Mammary epithelial cell (primary cell): ENCODE measurements at regions not wholly inside any gene's neighbourhood (a gene's known extent, or its start where the extent isn't known, plus 50 kb on each side); places are given as distances from the start of the nearest gene placed in this dataset.

Experiments used
- EZH2 ChIP-seq: IDR thresholded peaks from 2 replicates; pipeline ENCODE4 v1.6.1; 2012; ENCODE audit warnings: low read length, inconsistent platforms, borderline replicate concordance
- TF ChIP-seq, protein P1 (sequence below), 2 donors: IDR thresholded peaks in 1 of 2; conservative IDR thresholded peaks in 1 of 2; 2 replicates each; pipeline ENCODE4 v1.5.1; 2011 to 2012; ENCODE audit warnings: inconsistent platforms in 2 of 2, low read length in 2 of 2, mild to moderate bottlenecking in 2 of 2, control low read depth in 1 of 2, low read depth in 1 of 2; ENCODE audit not compliant: insufficient read depth in 1 of 2; ENCODE audit errors: extremely low read depth in 1 of 2

DNA sequence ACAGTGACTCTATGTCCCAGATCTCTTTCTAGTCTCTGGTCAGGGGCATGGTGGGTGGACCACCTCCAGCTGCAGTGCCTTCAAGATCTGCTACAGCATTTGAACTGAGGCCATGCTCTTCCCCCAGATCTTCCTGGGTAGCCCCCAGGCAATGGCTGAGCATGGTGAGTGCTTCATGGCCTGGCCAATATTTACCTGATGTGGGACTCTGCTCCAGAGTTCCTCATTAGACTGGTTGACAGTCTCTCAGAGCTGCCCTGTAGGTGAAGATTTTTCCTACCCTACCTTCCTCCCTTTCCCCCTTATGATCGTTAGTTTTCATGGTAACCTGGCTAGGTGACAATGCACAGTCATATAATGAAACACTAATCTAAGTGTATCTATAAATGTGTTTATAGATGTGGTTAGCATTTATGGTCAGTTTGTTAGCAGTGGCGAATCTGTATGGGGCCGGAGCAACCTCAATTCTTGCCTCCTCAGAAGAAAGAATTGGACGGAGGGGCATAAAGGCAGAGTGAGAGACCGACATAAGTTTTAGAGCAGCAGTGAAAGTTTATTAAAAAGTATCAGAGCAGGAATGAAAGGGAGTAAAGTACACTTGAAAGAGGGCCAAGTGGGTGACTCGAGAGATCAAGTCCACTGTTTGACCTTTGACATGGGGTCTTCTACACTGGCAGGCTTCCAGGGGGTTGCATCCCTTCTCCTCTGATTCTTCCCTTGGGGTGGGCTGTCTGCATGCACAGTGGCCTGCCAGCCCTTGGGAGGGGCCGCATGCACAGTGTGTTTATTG lies 256.3 kb downstream of the CD83 start:
- no peak for TF ChIP-seq EZH2
- TF ChIP-seq, protein P1, sequence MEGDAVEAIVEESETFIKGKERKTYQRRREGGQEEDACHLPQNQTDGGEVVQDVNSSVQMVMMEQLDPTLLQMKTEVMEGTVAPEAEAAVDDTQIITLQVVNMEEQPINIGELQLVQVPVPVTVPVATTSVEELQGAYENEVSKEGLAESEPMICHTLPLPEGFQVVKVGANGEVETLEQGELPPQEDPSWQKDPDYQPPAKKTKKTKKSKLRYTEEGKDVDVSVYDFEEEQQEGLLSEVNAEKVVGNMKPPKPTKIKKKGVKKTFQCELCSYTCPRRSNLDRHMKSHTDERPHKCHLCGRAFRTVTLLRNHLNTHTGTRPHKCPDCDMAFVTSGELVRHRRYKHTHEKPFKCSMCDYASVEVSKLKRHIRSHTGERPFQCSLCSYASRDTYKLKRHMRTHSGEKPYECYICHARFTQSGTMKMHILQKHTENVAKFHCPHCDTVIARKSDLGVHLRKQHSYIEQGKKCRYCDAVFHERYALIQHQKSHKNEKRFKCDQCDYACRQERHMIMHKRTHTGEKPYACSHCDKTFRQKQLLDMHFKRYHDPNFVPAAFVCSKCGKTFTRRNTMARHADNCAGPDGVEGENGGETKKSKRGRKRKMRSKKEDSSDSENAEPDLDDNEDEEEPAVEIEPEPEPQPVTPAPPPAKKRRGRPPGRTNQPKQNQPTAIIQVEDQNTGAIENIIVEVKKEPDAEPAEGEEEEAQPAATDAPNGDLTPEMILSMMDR (conservative IDR thresholded peaks at IDR 0.05 in 1 of 2, IDR thresholded peaks at IDR 0.05 in 1 of 2; ENCODE audit: extremely low read depth in 1 of 2, insufficient read depth in 1 of 2, low read depth in 1 of 2, low read length in 2 of 2) = no peak
